NCI-H1694 treated with DMSO at 0.1 percent for 48 hours (cell line): ENCODE measurements at regions not wholly inside any gene's neighbourhood (a gene's known extent, or its start where the extent isn't known, plus 50 kb on each side); places are given as distances from the start of the nearest gene placed in this dataset.
"Not testable (repeated sequence)": the region's sequence is repeated elsewhere in the genome, so short reads cannot be mapped to it uniquely, and the experiment has no call there.

Source experiments
- DNase-seq: peaks from one replicate; lab custom pipeline; 2025; lab: John Stamatoyannopoulos, UW

GRCh38 chr12:23083267-23083666, 458.3 kb downstream of the ETNK1 start:
- DNase-seq, result peak; percentile 61

- peak; percentile 100 for DNase-seq
Measured at GRCh38 chr12:23084236-23084995, 459.4 kb downstream of the ETNK1 start.

GRCh38 chr12:23088594-23088993, 463.6 kb downstream of the ETNK1 start:
- no peak for DNase-seq

- no peak for DNase-seq
Measured at GRCh38 chr12:23093488-23093887, 468.5 kb downstream of the ETNK1 start.

GRCh38 chr12:23096321-23096720, 471.4 kb downstream of the ETNK1 start:
- no peak for DNase-seq

GRCh38 chr12:23098110-23098509, 473.1 kb downstream of the ETNK1 start:
- DNase-seq, result no peak

GRCh38 chr12:23098517-23098916, 473.5 kb downstream of the ETNK1 start:
- no peak for DNase-seq

- no peak for DNase-seq
Measured at GRCh38 chr12:23099104-23099503, 474.1 kb downstream of the ETNK1 start.

- DNase-seq, result no peak
Measured at GRCh38 chr12:23099604-23100003, 474.6 kb downstream of the ETNK1 start.

- DNase-seq, result no peak
Measured at GRCh38 chr12:23108957-23109356, 484.0 kb downstream of the ETNK1 start.

- DNase-seq, result no peak
Measured at GRCh38 chr12:23113781-23114180, 488.8 kb downstream of the ETNK1 start.

- DNase-seq, result no peak
Measured at GRCh38 chr12:23115984-23116383, 491.0 kb downstream of the ETNK1 start.

GRCh38 chr12:23126794-23127193, 501.8 kb downstream of the ETNK1 start:
- no peak for DNase-seq

GRCh38 chr12:23127701-23128100, 502.7 kb downstream of the ETNK1 start:
- DNase-seq, result no peak

- DNase-seq, result no peak
Measured at GRCh38 chr12:23128462-23128861, 503.5 kb downstream of the ETNK1 start.

GRCh38 chr12:23132357-23132756, 507.4 kb downstream of the ETNK1 start:
- no peak for DNase-seq

GRCh38 chr12:23133471-23133870, 508.5 kb downstream of the ETNK1 start:
- no peak for DNase-seq

- no peak for DNase-seq
Measured at GRCh38 chr12:23139026-23139425, 514.1 kb downstream of the ETNK1 start.

GRCh38 chr12:23140710-23141109, 515.7 kb downstream of the ETNK1 start:
- no peak for DNase-seq

- DNase-seq, result no peak
Measured at GRCh38 chr12:23141335-23141734, 516.4 kb downstream of the ETNK1 start.

GRCh38 chr12:23146070-23146469, 521.1 kb downstream of the ETNK1 start:
- not testable (repeated sequence) for DNase-seq

- no peak for DNase-seq
Measured at GRCh38 chr12:23168459-23168858, 543.5 kb downstream of the ETNK1 start.

- DNase-seq, result no peak
Measured at GRCh38 chr12:23169012-23169695, 544.2 kb downstream of the ETNK1 start.

- no peak for DNase-seq
Measured at GRCh38 chr12:23169696-23170013, 544.7 kb downstream of the ETNK1 start.
